SHP77 (cell line): ENCODE measurements at regions not wholly inside any gene's neighbourhood (a gene's known extent, or its start where the extent isn't known, plus 50 kb on each side); places are given as distances from the start of the nearest gene placed in this dataset.

Experiments used
- DNase-seq, 2 experiments: peaks; one replicate each; lab custom pipeline; 2025; lab: John Stamatoyannopoulos, UW

GRCh38 chr12:77352946-77353345, 287.6 kb upstream of the E2F7 start:
- no peak for DNase-seq

DNA sequence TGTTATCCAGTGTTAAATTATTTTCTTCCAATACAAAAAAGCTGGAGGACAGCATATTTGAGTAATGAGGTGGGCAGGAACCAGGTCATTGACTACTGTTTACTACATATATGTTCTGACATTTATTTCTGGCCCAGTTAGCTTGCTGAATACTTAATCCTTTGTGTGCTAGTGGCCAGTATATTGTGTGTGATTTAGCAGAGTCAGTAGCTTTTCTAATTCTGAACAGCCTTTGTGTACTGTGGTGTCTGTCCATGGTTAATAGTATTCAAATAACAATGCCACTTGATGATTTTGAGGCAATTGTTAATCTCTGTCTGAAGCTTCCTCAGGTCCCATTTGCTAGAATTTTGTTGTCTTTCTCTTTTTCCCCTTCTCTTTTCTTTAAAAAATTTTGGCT, 286.5 kb upstream of the E2F7 start:
- DNase-seq, result no peak

DNA sequence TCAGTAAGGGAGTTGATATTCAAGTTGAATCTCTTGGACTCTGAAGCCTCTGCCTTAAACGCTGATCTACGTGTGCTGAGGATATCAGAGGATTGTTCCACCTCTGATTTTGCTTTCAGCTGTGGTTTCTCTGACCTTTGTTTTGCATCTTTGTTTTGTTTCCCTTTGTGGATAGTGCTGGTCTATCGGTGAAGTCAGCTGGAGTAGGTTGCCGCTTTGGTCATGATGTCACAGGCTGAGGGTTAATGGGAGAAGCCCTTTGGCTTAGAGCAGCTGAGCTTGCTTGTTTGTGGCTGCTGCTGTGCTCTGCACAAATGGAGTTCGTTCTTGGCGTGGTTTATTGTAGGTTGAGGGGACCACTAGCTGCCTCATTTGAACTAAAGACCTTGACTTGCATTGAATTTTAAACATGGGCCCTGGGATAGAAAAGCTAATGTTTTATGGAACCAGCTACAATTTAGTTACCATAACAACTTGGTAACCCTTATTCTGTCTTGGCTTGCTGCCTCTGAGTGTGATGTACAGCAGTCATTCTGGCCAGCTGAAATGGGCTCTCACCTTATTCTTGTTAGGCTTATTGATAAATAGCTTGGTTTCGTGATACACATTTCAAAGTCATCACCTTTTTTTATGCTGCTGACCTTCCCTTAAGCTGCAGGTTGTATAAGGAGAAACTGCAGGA, 284.5 kb upstream of the E2F7 start:
- DNase-seq, result no peak

DNA sequence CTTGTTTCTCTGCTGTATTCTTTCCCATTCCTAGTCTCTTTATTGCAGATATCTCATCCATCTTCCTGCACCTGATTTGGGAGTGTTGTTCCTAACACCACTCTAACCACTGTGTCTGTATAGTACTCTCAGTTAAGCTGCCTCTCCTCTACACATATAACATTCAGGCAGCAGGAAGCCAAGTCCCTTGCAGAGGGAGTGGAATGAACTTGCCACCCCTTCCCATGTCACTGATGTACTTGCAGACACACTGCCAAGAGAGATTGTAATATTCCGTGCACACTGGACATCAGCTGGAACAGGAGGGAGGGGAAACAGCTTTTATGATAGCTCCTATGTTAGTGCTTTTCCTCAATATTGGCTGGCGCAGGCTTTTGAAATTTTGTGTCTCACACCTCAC, 281.6 kb upstream of the E2F7 start:
- no peak for DNase-seq

GRCh38 chr12:77345336-77345735, 280.0 kb upstream of the E2F7 start:
- no peak for DNase-seq

DNA sequence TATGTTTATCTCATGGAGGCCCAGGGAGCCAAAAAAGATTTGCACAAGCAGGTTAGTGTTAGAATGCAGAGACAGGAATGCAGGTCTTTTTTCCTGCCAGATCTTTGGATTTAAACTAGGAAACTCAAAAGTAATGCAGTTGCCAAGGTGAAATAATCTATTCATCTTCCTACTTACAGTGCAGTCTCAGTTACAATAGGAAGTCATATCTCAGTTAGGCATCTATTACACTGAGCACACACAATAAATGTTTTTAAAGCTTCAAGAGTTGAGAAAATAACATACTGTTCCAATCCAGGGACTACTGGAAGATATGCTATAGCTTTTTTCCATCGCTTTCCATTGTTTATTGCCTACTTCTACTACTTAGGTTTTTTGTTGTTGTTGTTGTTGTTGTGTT, 279.3 kb upstream of the E2F7 start:
- DNase-seq, result no peak

- DNase-seq, result no peak
Measured at GRCh38 chr12:77343291-77343690, 277.9 kb upstream of the E2F7 start.

DNA sequence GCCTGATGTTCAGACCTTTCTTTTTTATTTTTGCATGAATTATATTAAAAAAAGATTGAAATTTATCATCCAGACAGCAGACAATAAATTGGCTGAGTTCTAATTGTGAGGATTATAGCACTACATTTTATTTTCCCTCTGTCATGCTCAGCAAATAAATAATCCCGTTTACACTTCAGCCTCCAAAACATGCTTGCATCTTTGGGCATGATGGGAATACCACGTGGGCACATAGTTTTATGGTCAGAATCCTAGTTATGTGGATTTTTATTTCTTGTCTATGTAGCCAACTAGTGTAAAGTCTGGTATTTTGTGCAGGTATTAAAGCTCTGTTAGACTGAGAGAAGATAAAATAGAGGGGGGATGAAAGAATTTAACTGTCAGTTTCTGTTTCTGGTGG, 276.9 kb upstream of the E2F7 start:
- DNase-seq, result no peak

DNA sequence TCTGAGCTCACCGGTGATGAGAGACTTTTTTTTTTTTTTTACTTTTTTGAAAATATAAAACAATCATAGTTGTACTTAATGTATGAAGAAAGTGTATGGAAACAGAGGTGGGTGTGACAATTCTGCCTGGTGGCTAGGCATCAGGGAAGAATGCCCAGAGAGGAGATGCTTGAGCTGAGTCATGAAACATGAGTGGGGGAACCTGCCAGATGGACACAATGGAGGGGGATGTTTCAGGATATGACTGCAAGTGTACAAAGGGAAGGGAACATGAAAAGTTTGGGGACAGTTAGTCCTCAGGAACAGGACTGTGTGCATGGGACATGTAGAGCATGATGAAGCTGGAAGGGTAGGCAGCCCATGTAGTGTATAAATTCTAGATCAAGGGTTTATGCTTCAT, 274.2 kb upstream of the E2F7 start:
- no peak for DNase-seq

GRCh38 chr12:77337362-77337761, 272.0 kb upstream of the E2F7 start:
- DNase-seq, result peak in 1 of 2 experiments; percentile 3

- DNase-seq, result no peak
Measured at GRCh38 chr12:77334806-77335205, 269.4 kb upstream of the E2F7 start.

- DNase-seq, result no peak
Measured at GRCh38 chr12:77328326-77328725, 263.0 kb upstream of the E2F7 start.

- no peak for DNase-seq
Measured at GRCh38 chr12:77325511-77326236, 260.3 kb upstream of the E2F7 start.

- DNase-seq, result peak; percentile 7 to 76
Measured at GRCh38 chr12:77324763-77325468, 259.5 kb upstream of the E2F7 start.

DNA sequence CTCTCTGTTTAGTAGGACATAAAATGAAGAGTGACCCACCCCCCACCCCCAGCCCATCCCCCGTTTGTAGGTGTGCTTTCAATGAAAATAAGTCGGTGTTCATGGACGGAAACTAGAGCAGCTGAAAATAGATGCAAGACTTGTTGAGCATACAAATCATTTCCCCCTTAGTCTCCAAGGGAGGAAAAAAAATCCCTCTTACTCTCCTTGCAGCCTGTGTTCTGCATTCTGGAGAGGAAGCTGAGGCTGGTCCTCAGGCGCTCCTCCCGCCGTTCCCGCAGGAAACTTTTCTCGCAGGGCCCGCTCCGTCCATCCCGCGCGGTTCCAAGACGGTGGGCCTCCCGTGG, 259.0 kb upstream of the E2F7 start:
- DNase-seq, result no peak

DNA sequence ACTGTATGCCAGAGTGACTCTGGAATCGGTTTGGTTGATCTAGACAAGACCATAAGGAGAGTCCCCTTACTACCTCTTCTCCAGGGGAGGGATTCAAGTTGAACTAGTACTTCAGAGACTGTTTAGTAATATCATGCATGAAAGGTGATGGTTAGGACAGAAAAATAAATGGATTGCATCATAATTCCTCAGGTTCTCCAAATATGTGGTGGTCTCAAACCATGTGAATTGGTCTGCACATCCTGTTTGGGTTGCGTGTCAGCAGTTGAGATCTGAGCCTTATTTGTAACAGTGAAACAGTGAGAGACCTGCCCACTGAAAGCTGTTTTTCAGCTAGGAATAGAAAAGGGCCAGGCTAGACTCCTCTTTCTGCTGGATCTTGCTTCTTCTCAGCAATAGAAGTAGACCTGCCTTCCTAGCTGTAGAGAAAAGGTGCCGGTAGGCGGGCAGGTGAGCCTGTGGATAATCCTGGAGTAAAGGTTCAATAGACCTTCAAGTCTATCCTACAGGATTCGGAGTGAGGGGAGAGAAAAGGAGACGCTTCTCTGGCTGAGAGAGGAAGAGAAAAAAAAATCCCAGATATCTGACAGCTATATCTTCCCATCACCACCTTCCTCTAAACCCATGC, 258.5 kb upstream of the E2F7 start:
- no peak for DNase-seq

- DNase-seq, result no peak
Measured at GRCh38 chr12:77319166-77319565, 253.8 kb upstream of the E2F7 start.

- no peak for DNase-seq
Measured at GRCh38 chr12:77315407-77315806, 250.0 kb upstream of the E2F7 start.

DNA sequence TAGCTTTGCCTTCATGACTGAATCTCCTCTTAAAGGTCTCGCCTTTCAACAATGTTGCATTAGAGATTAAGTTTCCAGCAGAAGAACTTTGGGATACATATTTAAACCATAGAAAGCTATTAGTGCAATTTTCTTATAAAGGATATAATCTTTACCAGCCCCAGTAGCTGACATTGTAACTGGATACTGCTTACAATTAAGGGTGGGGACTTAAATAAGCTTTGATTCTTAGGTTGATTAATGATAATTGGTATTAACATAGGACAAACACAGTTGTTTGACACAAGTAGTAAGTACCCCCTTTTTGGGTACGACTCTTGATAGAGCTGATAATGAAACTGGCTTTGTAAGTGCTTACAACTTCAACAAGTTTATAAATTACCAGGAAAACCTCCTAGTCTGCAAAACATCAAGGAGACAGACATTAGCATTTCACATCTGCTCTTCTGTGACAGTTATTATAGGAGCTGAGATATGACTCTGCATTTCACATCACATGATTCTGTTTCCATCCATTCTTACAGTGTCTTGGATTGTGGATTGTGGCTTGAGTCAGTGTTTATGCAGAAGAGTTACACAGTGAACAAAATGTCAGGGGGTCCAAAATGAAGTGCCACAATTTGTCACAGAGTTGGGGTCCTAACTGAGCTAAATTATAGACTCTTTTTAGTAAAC, 249.1 kb upstream of the E2F7 start:
- no peak for DNase-seq

DNA sequence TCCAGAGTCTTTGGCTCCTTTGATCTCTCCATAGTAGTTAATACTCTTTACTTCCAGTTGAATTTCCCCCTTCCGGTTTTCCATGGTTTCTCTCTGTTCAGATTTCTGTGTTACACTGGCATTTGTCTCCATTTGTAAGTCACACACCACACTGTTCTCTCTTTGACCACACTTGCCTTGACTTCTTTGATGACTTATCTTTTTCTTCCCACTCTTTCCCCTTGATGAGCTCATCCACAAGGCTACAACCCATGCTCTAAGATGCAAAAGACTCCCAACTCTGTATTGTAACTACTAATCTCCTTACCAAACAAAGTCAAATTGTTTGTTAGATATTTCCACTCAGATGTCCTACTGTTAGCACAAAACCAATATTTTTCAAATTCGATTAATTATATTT, 242.7 kb upstream of the E2F7 start:
- DNase-seq, result no peak

DNA sequence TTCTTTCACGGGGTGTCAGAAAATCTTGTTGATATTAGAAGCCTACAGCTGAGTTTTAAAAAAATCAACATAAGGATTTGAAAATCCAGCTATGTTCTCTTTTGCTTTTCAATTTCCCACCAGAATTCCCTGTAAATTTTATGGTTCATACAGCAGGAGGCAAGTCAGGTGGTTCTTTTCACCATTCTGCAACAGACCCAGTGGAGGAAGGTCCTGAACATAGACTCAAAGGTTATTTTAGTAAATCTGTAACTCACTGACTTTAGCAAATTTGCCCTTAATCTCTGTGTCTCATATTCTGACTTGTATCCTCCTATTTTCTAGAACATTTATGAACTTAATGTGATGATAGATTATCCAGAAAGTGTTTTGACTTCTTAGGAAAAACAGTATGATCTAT, 235.4 kb upstream of the E2F7 start:
- no peak for DNase-seq

GRCh38 chr12:77299910-77300669, 234.7 kb upstream of the E2F7 start:
- no peak for DNase-seq
